Subcutaneous abdominal adipose tissue (tissue), 5 donors: ENCODE measurements at regions not wholly inside any gene's neighbourhood (a gene's known extent, or its start where the extent isn't known, plus 50 kb on each side); places are given as distances from the start of the nearest gene placed in this dataset.
A peak's percentile ranks its signal among the peaks of the same experiment; 100 is the strongest.
"Not testable (repeated sequence)": the region's sequence is repeated elsewhere in the genome, so short reads cannot be mapped to it uniquely, and the experiment has no call there.

Experiments used
- H3K27ac ChIP-seq: one replicate; pipeline ENCODE4 v1.7.0; 2013; ENCODE audit warnings: low read depth, mild to moderate bottlenecking, inconsistent platforms, low read length, moderate library complexity
- H3K27me3 ChIP-seq, 5 donors: one replicate each; pipeline ENCODE4 v1.7.0; 2013; ENCODE audit warnings: low read length in 5 of 5, inconsistent platforms in 1 of 5; ENCODE audit not compliant: control insufficient read depth in 5 of 5, insufficient read depth in 4 of 5
- H3K36me3 ChIP-seq, 5 donors: one replicate each; pipeline ENCODE4 v1.7.0; 2013; ENCODE audit warnings: low read length in 5 of 5; ENCODE audit not compliant: control insufficient read depth in 5 of 5, insufficient read depth in 5 of 5
- H3K4me1 ChIP-seq, 5 donors: one replicate each; pipeline ENCODE4 v1.7.0; 2013; ENCODE audit warnings: low read length in 5 of 5, mild to moderate bottlenecking in 3 of 5, moderate library complexity in 1 of 5; ENCODE audit not compliant: control insufficient read depth in 5 of 5, insufficient read depth in 5 of 5
- H3K4me3 ChIP-seq, 5 donors: one replicate each; pipeline ENCODE4 v1.7.0; 2013; ENCODE audit warnings: low read length in 5 of 5, low read depth in 1 of 5
- H3K9ac ChIP-seq, 5 donors: one replicate each; pipeline ENCODE4 v1.7.0; 2013; ENCODE audit warnings: low read length in 5 of 5, mild to moderate bottlenecking in 4 of 5, moderate library complexity in 3 of 5
- H3K9me3 ChIP-seq, 5 donors: one replicate each; pipeline ENCODE4 v1.7.0; 2013; ENCODE audit warnings: low read length in 5 of 5; ENCODE audit not compliant: control insufficient read depth in 5 of 5
- donor health status: healthy.
- donor health status: healthy.
- donor health status: healthy.
- donor health status: healthy.
- donor health status: healthy.

DNA sequence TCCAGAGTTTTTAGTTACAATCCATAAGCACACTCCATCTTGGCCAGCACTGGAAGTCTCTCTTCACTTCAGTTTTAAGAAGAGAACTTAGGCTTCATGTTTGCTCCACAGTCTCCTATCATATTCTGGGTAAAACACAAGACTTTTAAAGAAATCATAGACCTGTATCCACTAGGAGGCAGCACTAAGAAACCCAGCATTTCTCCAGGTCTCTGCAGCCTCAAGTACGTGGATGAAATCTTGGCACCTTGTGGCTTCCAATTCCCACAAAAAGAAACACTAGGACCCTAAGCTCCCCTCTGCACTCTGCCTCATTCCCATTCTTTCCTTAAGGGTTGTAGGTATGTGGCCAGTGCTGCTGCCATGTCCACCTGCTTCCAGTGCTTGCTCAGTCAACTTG, 367.3 kb upstream of the CASK start:
- Histone ChIP-seq H3K36me3 (no peaks in the 10 kb centered on the region), H3K9me3 (no peaks in the 10 kb centered on the region), H3K27ac (no peak overlapping the region), H3K4me1 (no peaks in the 10 kb centered on the region), H3K27me3 (peaks cover 0 to 3% (median 0%) of the 10 kb centered on the region in 5 donors), H3K9ac (no peak overlapping the region), H3K4me3 (no peak overlapping the region)

- H3K27ac ChIP-seq = no peak overlapping the region
Observed at GRCh38 chrX:42289492-42290385, 366.4 kb upstream of the CASK start.

DNA sequence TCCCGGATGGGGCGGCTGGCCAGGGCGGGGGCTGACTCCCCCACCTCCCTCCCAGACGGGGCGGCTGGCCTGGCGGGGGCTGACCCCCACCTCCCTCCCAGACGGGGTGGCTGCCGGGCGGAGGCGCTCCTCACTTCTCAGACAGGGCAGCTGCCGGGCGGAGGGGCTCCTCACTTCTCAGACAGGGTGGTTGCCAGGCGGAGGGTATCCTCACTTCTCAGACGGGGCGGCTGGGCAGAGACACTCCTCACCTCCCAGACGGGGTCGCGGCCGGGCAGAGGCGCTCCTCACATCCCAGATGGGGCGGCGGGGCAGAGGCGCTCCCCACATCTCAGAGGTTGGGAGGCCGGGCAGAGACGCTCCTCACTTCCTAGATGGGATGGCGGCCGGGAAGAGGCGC, 362.3 kb upstream of the CASK start:
- not testable (repeated sequence) for H3K4me3 ChIP-seq, H3K36me3 ChIP-seq, H3K4me1 ChIP-seq, H3K9ac ChIP-seq, H3K27ac ChIP-seq, H3K9me3 ChIP-seq, H3K27me3 ChIP-seq

More at GRCh38 chrX:42289492-42290385, 366.4 kb upstream of the CASK start:
- Histone ChIP-seq H3K9ac (no peak overlapping the region), H3K4me3 (no peak overlapping the region), H3K27me3 (peaks cover 0 to 2% (median 0%) of the 10 kb centered on the region in 5 donors), H3K4me1 (no peaks in the 10 kb centered on the region), H3K9me3 (no peaks in the 10 kb centered on the region), H3K36me3 (no peaks in the 10 kb centered on the region)

DNA sequence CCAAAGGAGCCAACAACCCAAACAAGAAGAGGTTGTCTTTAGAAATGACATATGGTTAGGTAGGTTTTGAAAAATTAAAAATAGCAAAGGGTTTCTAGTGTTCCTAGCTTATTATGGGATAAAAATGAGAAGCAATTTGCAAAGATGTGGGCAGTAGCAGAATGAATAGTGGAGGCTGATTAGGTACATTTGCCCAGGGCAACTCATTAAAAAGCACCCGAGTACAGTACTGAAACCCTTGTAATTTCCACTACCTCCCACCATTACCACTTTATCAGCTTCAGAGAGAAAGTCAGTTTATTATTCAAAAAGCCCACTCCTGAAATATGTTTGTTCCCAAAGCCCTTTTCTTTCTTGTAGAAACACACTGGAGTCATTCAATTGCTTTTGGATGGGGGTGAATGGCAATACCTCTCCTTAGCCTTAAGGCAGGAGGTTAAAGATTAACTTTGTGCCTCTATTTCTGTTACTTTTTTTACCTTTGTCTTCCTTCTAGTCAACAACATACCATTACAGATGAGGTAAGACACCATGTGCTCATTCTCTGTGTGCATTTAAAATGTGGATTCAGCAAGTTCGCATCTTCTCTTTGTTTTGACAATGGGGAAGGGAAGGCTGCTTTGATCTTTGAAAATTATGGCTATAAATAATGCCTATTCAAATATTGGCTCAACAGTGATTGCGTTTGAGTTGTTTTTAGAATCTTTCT, 353.8 kb upstream of the CASK start:
- Histone ChIP-seq H3K36me3 (no peaks in the 10 kb centered on the region), H3K27me3 (peaks cover 0 to 10% (median 2%) of the 10 kb centered on the region in 5 donors)

GRCh38 chrX:42274151-42274550, 350.8 kb upstream of the CASK start:
- Histone ChIP-seq H3K9ac (no peak overlapping the region), H3K4me1 (no peaks in the 10 kb centered on the region), H3K27ac (no peak overlapping the region)

More for the DNA sequence above, 353.8 kb upstream of the CASK start:
- no peak overlapping the region for H3K9ac ChIP-seq
- no peak overlapping the region for H3K4me3 ChIP-seq
- H3K4me1 ChIP-seq = no peaks in the 10 kb centered on the region
- no peaks in the 10 kb centered on the region for H3K9me3 ChIP-seq
- H3K27ac ChIP-seq = no peak overlapping the region

GRCh38 chrX:42273387-42273786, 350.0 kb upstream of the CASK start:
- Histone ChIP-seq H3K36me3 (no peaks in the 10 kb centered on the region), H3K9ac (no peak overlapping the region), H3K4me3 (no peak overlapping the region), H3K27me3 (peaks cover 0 to 7% (median 0%) of the 10 kb centered on the region in 5 donors), H3K9me3 (no peaks in the 10 kb centered on the region), H3K4me1 (no peaks in the 10 kb centered on the region), H3K27ac (no peak overlapping the region)

More at GRCh38 chrX:42274151-42274550, 350.8 kb upstream of the CASK start:
- peaks cover 0 to 10% (median 2%) of the 10 kb centered on the region in 5 donors for H3K27me3 ChIP-seq
- H3K36me3 ChIP-seq = no peaks in the 10 kb centered on the region
- H3K9me3 ChIP-seq = no peaks in the 10 kb centered on the region
- H3K4me3 ChIP-seq = no peak overlapping the region

- Histone ChIP-seq H3K4me3 (no peak overlapping the region), H3K4me1 (no peaks in the 10 kb centered on the region), H3K27ac (no peak overlapping the region), H3K36me3 (no peaks in the 10 kb centered on the region), H3K9ac (no peak overlapping the region), H3K9me3 (no peaks in the 10 kb centered on the region), H3K27me3 (peaks cover 0 to 7% (median 0%) of the 10 kb centered on the region in 5 donors)
Observed at GRCh38 chrX:42269186-42269585, 345.8 kb upstream of the CASK start.

DNA sequence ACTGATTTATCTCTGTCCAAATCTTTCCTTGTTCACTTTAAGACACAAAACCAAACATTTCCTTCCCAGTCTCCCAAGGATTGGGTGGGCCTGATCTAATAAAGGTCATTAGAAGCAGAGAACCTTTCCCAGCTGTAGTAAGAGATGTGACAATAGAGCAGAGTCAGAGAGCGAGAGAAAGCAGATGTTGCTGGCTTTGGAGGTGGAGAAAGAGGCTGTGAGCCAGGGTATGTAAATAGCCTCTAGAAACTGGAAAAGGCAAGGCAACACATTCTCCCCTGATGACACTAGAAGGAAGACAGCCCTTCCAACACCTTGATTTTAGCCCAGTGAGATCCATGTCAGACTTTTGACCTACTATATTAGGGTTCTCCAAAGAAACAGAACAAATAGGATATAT, 337.5 kb upstream of the CASK start:
- no peaks in the 10 kb centered on the region for H3K36me3 ChIP-seq
- H3K9ac ChIP-seq = no peak overlapping the region
- no peaks in the 10 kb centered on the region for H3K4me1 ChIP-seq

GRCh38 chrX:42248226-42248625, 324.9 kb upstream of the CASK start:
- peaks cover 0 to 11% (median 4%) of the 10 kb centered on the region in 5 donors for H3K27me3 ChIP-seq
- H3K4me3 ChIP-seq = no peak overlapping the region
- H3K27ac ChIP-seq = no peak overlapping the region
- H3K36me3 ChIP-seq = no peaks in the 10 kb centered on the region
- no peaks in the 10 kb centered on the region for H3K4me1 ChIP-seq
- H3K9ac ChIP-seq = no peak overlapping the region
- H3K9me3 ChIP-seq = no peaks in the 10 kb centered on the region

More for the DNA sequence above, 337.5 kb upstream of the CASK start:
- no peak overlapping the region for H3K4me3 ChIP-seq
- peaks cover 0 to 3% (median 0%) of the 10 kb centered on the region in 5 donors for H3K9me3 ChIP-seq
- H3K27ac ChIP-seq = no peak overlapping the region
- peaks cover 0 to 5% (median 0%) of the 10 kb centered on the region in 5 donors for H3K27me3 ChIP-seq

- H3K9me3 ChIP-seq = no peaks in the 10 kb centered on the region
- H3K9ac ChIP-seq = no peak overlapping the region
- H3K27ac ChIP-seq = no peak overlapping the region
- peaks cover 0 to 11% (median 4%) of the 10 kb centered on the region in 5 donors for H3K27me3 ChIP-seq
- no peaks in the 10 kb centered on the region for H3K4me1 ChIP-seq
- no peaks in the 10 kb centered on the region for H3K36me3 ChIP-seq
- peak overlapping the region in 4 of 5 donors; percentile 34 to 52 (median 41) for H3K4me3 ChIP-seq
Observed at GRCh38 chrX:42247241-42247640, 323.9 kb upstream of the CASK start.
